H1 (cell line): ENCODE measurements at regions not wholly inside any gene's neighbourhood (a gene's known extent, or its start where the extent isn't known, plus 50 kb on each side); places are given as distances from the start of the nearest gene placed in this dataset.

Experiments
- CTCF ChIA-PET: fragments of 300-600 bp; sonication (Branson Sonifier 250); formaldehyde crosslinking; loops from one replicate; lab custom pipeline; 2021; ENCODE audit not compliant: partially characterized antibody; lab: Charles Lee
- POLR2A ChIA-PET: fragments of 300-600 bp; sonication (Branson Sonifier 250); formaldehyde crosslinking; loops from one replicate; lab custom pipeline; 2021; ENCODE audit warnings: inconsistent platforms; ENCODE audit not compliant: partially characterized antibody; lab: Charles Lee
- DNase-seq, 2 experiments: peaks; one replicate each; pipeline versions ENCODE4 v3.0.0 to v3.0.0-alpha.2; 2010 to 2022; ENCODE audit warnings: low spot score in 2 of 2, low read depth in 1 of 2, mixed read lengths in 1 of 2
- FAIRE-seq: peaks from 2 replicates; lab custom pipeline; 2011; peaks lifted over from hg19 to GRCh38; lab: Jason Lieb, UNC
- H2AFZ ChIP-seq: 2 replicates; pipeline ENCODE4 v1.8.1; 2012; ENCODE audit warnings: low read length, inconsistent platforms
- H2AK5ac ChIP-seq: 2 replicates; pipeline ENCODE4 v1.6.1; 2013; ENCODE audit warnings: low read depth, low read length
- H2BK120ac ChIP-seq: replicated peaks from 2 replicates; pipeline ENCODE3; 2013; ENCODE audit warnings: low read depth, low read length, inconsistent platforms
- H2BK12ac ChIP-seq: 2 replicates; pipeline ENCODE4 v1.6.1; 2013; ENCODE audit warnings: low read depth, low read length
- H2BK15ac ChIP-seq: 2 replicates; pipeline ENCODE4 v1.6.1; 2013; ENCODE audit warnings: low read length
- H2BK20ac ChIP-seq: 2 replicates; pipeline ENCODE4 v1.6.1; 2013; ENCODE audit warnings: low read length
- H2BK5ac ChIP-seq: 2 replicates; pipeline ENCODE4 v1.6.1; 2013; ENCODE audit warnings: low read depth, low read length
- H3K14ac ChIP-seq: 2 replicates; pipeline ENCODE4 v1.6.1; 2013; ENCODE audit warnings: inconsistent platforms; ENCODE audit not compliant: insufficient read length
- H3K18ac ChIP-seq: 2 replicates; pipeline ENCODE4 v1.6.1; 2013; ENCODE audit warnings: low read length; ENCODE audit errors: extremely low read depth
- H3K23ac ChIP-seq: 2 replicates; pipeline ENCODE4 v1.6.1; 2013; ENCODE audit warnings: inconsistent platforms; ENCODE audit not compliant: insufficient read length
- H3K23me2 ChIP-seq: 2 replicates; pipeline ENCODE4 v1.6.1; 2013; ENCODE audit warnings: low read depth, low read length
- H3K27ac ChIP-seq: 2 replicates; pipeline ENCODE4 v1.6.1; 2011; ENCODE audit warnings: low read depth, low read length, inconsistent platforms
- H3K27me3 ChIP-seq, 4 experiments: replicated peaks in 1 of 4; 1 replicate in 1 of 4; 2 replicates in 3 of 4; pipeline versions ENCODE4 v1.6.1 to v1.8.1; 2011 to 2013; ENCODE audit warnings: low read length in 3 of 4, mild to moderate bottlenecking in 3 of 4, inconsistent platforms in 2 of 4, mixed read lengths in 2 of 4, moderate library complexity in 1 of 4; ENCODE audit not compliant: control insufficient read depth in 3 of 4, insufficient read depth in 3 of 4; ENCODE audit errors: extremely low read depth in 1 of 4
- H3K36me3 ChIP-seq, 4 experiments: 2 replicates each; pipeline versions ENCODE4 v1.6.1 to v1.8.1; 2011 to 2013; ENCODE audit warnings: mild to moderate bottlenecking in 4 of 4, low read length in 3 of 4, moderate library complexity in 2 of 4, control low read depth in 1 of 4, inconsistent platforms in 1 of 4; ENCODE audit not compliant: insufficient read depth in 4 of 4, control insufficient read depth in 2 of 4
- H3K4ac ChIP-seq: replicated peaks from 2 replicates; pipeline ENCODE3; 2013; ENCODE audit warnings: low read length, low read depth, mixed read lengths, inconsistent platforms; ENCODE audit not compliant: insufficient read length
- H3K4me1 ChIP-seq, 4 experiments: replicated peaks in 1 of 4; 1 replicate in 1 of 4; 2 replicates in 3 of 4; pipeline versions ENCODE4 v1.6.1 to v1.8.1; 2011 to 2013; ENCODE audit warnings: low read length in 3 of 4, inconsistent platforms in 2 of 4, mixed read lengths in 1 of 4; ENCODE audit not compliant: insufficient read depth in 4 of 4, control insufficient read depth in 3 of 4
- H3K4me2 ChIP-seq, 2 experiments: 2 replicates each; pipeline versions ENCODE4 v1.6.1 to v1.8.1; 2011 to 2013; ENCODE audit warnings: low read depth in 2 of 2, low read length in 2 of 2, control low read depth in 1 of 2, inconsistent platforms in 1 of 2, mild to moderate bottlenecking in 1 of 2; ENCODE audit not compliant: insufficient read depth in 1 of 2
- H3K4me3 ChIP-seq, 4 experiments: fragments of 200-600, 300-600 bp in 1 of 4; sonication (generic), shearing (Covaris generic), sonication (Bioruptor Twin) in 1 of 4; 2 replicates each; pipeline versions ENCODE4 v1.5.1 to v1.8.1; 2011 to 2016; ENCODE audit warnings: low read length in 4 of 4, low read depth in 3 of 4, control low read depth in 2 of 4, inconsistent platforms in 2 of 4, mild to moderate bottlenecking in 2 of 4, mixed read lengths in 1 of 4, moderate library complexity in 1 of 4; ENCODE audit not compliant: insufficient read depth in 2 of 4; ENCODE audit errors: extremely low read depth in 1 of 4
- H3K56ac ChIP-seq: replicated peaks from 2 replicates; pipeline ENCODE3; 2013; ENCODE audit warnings: low read depth, mild to moderate bottlenecking, mixed read lengths, low read length, inconsistent platforms; ENCODE audit not compliant: insufficient read length
- H3K79me1 ChIP-seq: 2 replicates; pipeline ENCODE4 v1.6.1; 2013; ENCODE audit warnings: low read depth, low read length, control low read depth
- H3K79me2 ChIP-seq, 2 experiments: 2 replicates each; pipeline versions ENCODE4 v1.6.1 to v1.8.1; 2012 to 2013; ENCODE audit warnings: low read length in 2 of 2, mild to moderate bottlenecking in 2 of 2, inconsistent platforms in 1 of 2; ENCODE audit not compliant: insufficient read depth in 2 of 2, control insufficient read depth in 1 of 2
- H3K9ac ChIP-seq, 4 experiments: replicated peaks in 1 of 4; 1 replicate in 1 of 4; 2 replicates in 3 of 4; pipeline versions ENCODE4 v1.6.1 to v1.8.1; 2011 to 2013; ENCODE audit warnings: low read depth in 3 of 4, low read length in 3 of 4, control low read depth in 2 of 4, mild to moderate bottlenecking in 2 of 4, moderate library complexity in 2 of 4, inconsistent platforms in 1 of 4; ENCODE audit errors: extremely low read depth in 1 of 4
- H3K9me3 ChIP-seq, 2 experiments: 2 replicates each; pipeline versions ENCODE4 v1.6.1 to v1.8.1; 2012 to 2013; ENCODE audit warnings: mild to moderate bottlenecking in 2 of 2, moderate library complexity in 2 of 2, control low read depth in 1 of 2, inconsistent platforms in 1 of 2, low read depth in 1 of 2, low read length in 1 of 2, mixed read lengths in 1 of 2; ENCODE audit not compliant: insufficient read depth in 2 of 2
- H4K20me1 ChIP-seq, 2 experiments: replicated peaks in 1 of 2; 2 replicates each; pipeline versions ENCODE3 to v1.8.1; 2011 to 2013; ENCODE audit warnings: inconsistent platforms in 2 of 2, low read length in 2 of 2, mild to moderate bottlenecking in 1 of 2; ENCODE audit not compliant: insufficient read depth in 2 of 2, control insufficient read depth in 1 of 2
- H4K5ac ChIP-seq: 2 replicates; pipeline ENCODE4 v1.6.1; 2013; ENCODE audit warnings: low read length, low read depth, mixed read lengths, inconsistent platforms; ENCODE audit not compliant: insufficient read length
- H4K8ac ChIP-seq: 2 replicates; pipeline ENCODE4 v1.8.0; 2013; ENCODE audit warnings: mild to moderate bottlenecking, moderate library complexity, low read length, inconsistent platforms; ENCODE audit not compliant: insufficient read depth; ENCODE audit errors: extremely low read depth
- H4K91ac ChIP-seq: replicated peaks from 2 replicates; pipeline ENCODE3; 2013; ENCODE audit warnings: low read length, mixed read lengths, inconsistent platforms; ENCODE audit not compliant: insufficient read length
- CBX5 ChIP-seq: fragments of 300-800, 300-1000 bp; sonication (generic); IDR thresholded peaks from 2 replicates; pipeline ENCODE4 v1.7.1; 2016; ENCODE audit warnings: antibody characterized with exemption, low read length, low read depth
- CHD2 ChIP-seq: IDR thresholded peaks from 2 replicates; pipeline ENCODE4 v1.6.1; 2012; ENCODE audit warnings: low read length, improper control_type of control experiment
- NRF1 ChIP-seq: IDR thresholded peaks from 2 replicates; pipeline ENCODE4 v1.6.1; 2011; ENCODE audit warnings: mild to moderate bottlenecking, low read depth, low read length, improper control_type of control experiment
- PHF8 ChIP-seq: fragments of 200-600 bp; sonication (generic); conservative IDR thresholded peaks from 2 replicates; pipeline ENCODE4 v1.7.1; 2012; ENCODE audit warnings: low read depth, mild to moderate bottlenecking, inconsistent platforms, low read length, moderate library complexity
- POLR2A ChIP-seq, 2 experiments: IDR thresholded peaks; 1 replicate in 1 of 2; 2 replicates in 1 of 2; pipeline ENCODE4 v1.6.1; 2011; ENCODE audit warnings: low read depth in 2 of 2, low read length in 2 of 2, mild to moderate bottlenecking in 2 of 2; ENCODE audit errors: control extremely low read depth in 1 of 2
- SP2 ChIP-seq: IDR thresholded peaks from 2 replicates; pipeline ENCODE4 v1.6.1; 2012; ENCODE audit warnings: mild to moderate bottlenecking, low read length, inconsistent platforms
- TBP ChIP-seq: IDR thresholded peaks from 2 replicates; pipeline ENCODE4 v1.6.1; 2011; ENCODE audit warnings: low read depth, low read length, improper control_type of control experiment
- ZNF274 ChIP-seq: IDR thresholded peaks from 2 replicates; pipeline ENCODE4 v1.7.0; 2012; ENCODE audit warnings: low read length, borderline replicate concordance; ENCODE audit errors: extremely low read depth
- WGBS, 2 experiments: shearing (Covaris generic) in 1 of 2; methylation state at CpG; one replicate each; pipeline versions ENCODE4 v1.1.6 to v1.1.7; 2013 to 2015; ENCODE audit warnings: low lambda C conversion rate in 2 of 2, mixed read lengths in 2 of 2, inconsistent platforms in 1 of 2, low coverage in 1 of 2, missing lambda C conversion rate in 1 of 2; ENCODE audit not compliant: insufficient replicate concordance in 2 of 2, insufficient coverage in 1 of 2, insufficient read length in 1 of 2; ENCODE audit errors: extremely low coverage in 1 of 2, missing lambda C conversion rate in 1 of 2; 5-methylcytosine and 5-hydroxymethylcytosine counted together
- TF ChIP-seq, protein P1 (sequence below): IDR thresholded peaks from 2 replicates; pipeline ENCODE4 v1.6.1; 2012; ENCODE audit warnings: inconsistent platforms
- TF ChIP-seq, protein P2 (sequence below), 3 experiments: IDR thresholded peaks; 1 replicate in 2 of 3; 2 replicates in 1 of 3; pipeline versions ENCODE4 v1.5.1 to v1.6.1; 2011; ENCODE audit warnings: low read length in 3 of 3, mild to moderate bottlenecking in 3 of 3, inconsistent platforms in 2 of 3, low read depth in 1 of 3, moderate library complexity in 1 of 3; ENCODE audit not compliant: insufficient read depth in 1 of 3; ENCODE audit errors: control extremely low read depth in 1 of 3

DNA sequence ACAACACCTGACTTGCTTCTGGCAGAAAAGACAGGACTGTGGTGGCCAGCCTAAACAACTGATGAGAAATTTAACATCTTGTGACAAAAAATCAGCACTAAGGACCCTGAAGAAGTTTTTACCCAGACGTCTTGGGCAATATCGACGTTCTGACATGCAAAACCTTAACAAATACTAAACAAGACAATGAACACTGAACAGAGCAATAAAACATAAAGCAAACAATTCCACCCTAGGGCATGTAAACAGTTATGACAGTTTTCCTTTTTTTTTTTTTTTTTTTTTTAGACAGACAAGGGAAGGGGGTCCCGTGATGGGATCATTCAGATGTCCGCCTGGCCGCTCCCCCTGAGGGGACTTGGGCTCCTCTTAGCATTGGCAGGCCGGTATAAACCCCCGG, 738.0 kb downstream of the SI start:
- Histone ChIP-seq H3K56ac (no peak overlapping the region), H3K27ac (no peak overlapping the region), H2BK15ac (no peak overlapping the region), H3K23ac (no peak overlapping the region), H4K20me1 (no peaks in the 10 kb centered on the region), H3K9me3 (no peaks in the 10 kb centered on the region), H2BK5ac (no peak overlapping the region), H3K4me3 (no peak overlapping the region), H3K18ac (no peak overlapping the region), H3K9ac (no peak overlapping the region), H3K79me2 (no peaks in the 10 kb centered on the region), H2AK5ac (no peak overlapping the region), H3K14ac (no peak overlapping the region), H4K8ac (no peak overlapping the region), H4K5ac (no peak overlapping the region), H3K23me2 (no peaks in the 10 kb centered on the region), H3K4me2 (no peak overlapping the region), H4K91ac (no peak overlapping the region), H3K27me3 (no peaks in the 10 kb centered on the region), H2BK12ac (no peak overlapping the region), H2BK20ac (no peak overlapping the region), H3K4ac (no peak overlapping the region), H2AFZ (no peak overlapping the region), H3K36me3 (no peaks in the 10 kb centered on the region), H2BK120ac (no peak overlapping the region), H3K4me1 (no peaks in the 10 kb centered on the region), H3K79me1 (no peaks in the 10 kb centered on the region)
- no peak for FAIRE-seq
- POLR2A ChIA-PET, result no interaction called here
- 97% methylated on average over 8 of the region's 8 CpGs; no CpG with 5 or more reads in 1 of the 2 experiments for WGBS, 2 experiments
- CTCF ChIA-PET, result no interaction called here
- no peak for TF ChIP-seq ZNF274
- no peak for TF ChIP-seq NRF1
- TF ChIP-seq PHF8, result no peak
- no peak for TF ChIP-seq SP2
- no peak for TF ChIP-seq CBX5
- no peak for TF ChIP-seq TBP
- TF ChIP-seq, protein P1, sequence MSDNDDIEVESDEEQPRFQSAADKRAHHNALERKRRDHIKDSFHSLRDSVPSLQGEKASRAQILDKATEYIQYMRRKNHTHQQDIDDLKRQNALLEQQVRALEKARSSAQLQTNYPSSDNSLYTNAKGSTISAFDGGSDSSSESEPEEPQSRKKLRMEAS, result no peak
- no peak for TF ChIP-seq CHD2
- no peak for TF ChIP-seq POLR2A (IDR thresholded peaks at IDR 0.05; ENCODE audit: control extremely low read depth in 1 of 2, low read depth in 2 of 2, low read length in 2 of 2)
- TF ChIP-seq, protein P2, sequence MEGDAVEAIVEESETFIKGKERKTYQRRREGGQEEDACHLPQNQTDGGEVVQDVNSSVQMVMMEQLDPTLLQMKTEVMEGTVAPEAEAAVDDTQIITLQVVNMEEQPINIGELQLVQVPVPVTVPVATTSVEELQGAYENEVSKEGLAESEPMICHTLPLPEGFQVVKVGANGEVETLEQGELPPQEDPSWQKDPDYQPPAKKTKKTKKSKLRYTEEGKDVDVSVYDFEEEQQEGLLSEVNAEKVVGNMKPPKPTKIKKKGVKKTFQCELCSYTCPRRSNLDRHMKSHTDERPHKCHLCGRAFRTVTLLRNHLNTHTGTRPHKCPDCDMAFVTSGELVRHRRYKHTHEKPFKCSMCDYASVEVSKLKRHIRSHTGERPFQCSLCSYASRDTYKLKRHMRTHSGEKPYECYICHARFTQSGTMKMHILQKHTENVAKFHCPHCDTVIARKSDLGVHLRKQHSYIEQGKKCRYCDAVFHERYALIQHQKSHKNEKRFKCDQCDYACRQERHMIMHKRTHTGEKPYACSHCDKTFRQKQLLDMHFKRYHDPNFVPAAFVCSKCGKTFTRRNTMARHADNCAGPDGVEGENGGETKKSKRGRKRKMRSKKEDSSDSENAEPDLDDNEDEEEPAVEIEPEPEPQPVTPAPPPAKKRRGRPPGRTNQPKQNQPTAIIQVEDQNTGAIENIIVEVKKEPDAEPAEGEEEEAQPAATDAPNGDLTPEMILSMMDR (IDR thresholded peaks at IDR 0.05; ENCODE audit: control extremely low read depth in 1 of 3, insufficient read depth in 1 of 3, low read depth in 1 of 3, low read length in 3 of 3), result no peak
- no peak for DNase-seq
